GM19239 (cell line): ENCODE measurements at regions not wholly inside any gene's neighbourhood (a gene's known extent, or its start where the extent isn't known, plus 50 kb on each side); places are given as distances from the start of the nearest gene placed in this dataset.
"Not testable (repeated sequence)": the region's sequence is repeated elsewhere in the genome, so short reads cannot be mapped to it uniquely, and the experiment has no call there.

Source experiments
- DNase-seq: peaks from one replicate; pipeline ENCODE4 v3.0.0; 2011; ENCODE audit warnings: low spot score; ENCODE audit not compliant: insufficient read length
- FAIRE-seq: peaks from 2 replicates; lab custom pipeline; 2011; peaks lifted over from hg19 to GRCh38; lab: Jason Lieb, UNC

DNA sequence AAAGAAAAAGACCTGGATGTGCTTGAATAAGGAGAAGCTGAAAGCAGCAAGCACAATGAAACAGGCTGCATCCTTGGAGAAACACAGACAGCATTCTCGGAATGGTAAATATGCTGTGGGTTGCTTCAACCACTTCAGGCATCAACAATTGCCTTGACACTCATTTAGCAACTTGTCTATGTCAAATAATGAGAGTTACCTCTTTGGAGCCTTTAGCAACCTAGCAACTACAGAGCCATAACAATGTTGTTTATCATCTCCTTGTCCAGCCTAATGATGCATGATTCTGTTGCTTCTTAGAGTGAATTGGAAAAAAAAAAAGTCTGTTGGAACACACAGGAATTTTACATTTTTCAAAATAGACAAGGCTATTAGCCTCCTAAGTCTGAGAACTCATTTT lies 410.6 kb downstream of the PIK3C3 start:
- FAIRE-seq (no peak), DNase-seq (no peak)

GRCh38 chr18:42373584-42373983 lies 418.6 kb downstream of the PIK3C3 start:
- FAIRE-seq = no peak
- DNase-seq = no peak

- FAIRE-seq (no peak), DNase-seq (no peak)
These were observed 419.9 kb downstream of the PIK3C3 start for GRCh38 chr18:42374961-42375360.

GRCh38 chr18:42378854-42379253 lies 423.8 kb downstream of the PIK3C3 start:
- not testable (repeated sequence) for FAIRE-seq, DNase-seq

GRCh38 chr18:42381236-42381635 lies 426.2 kb downstream of the PIK3C3 start:
- not testable (repeated sequence) for FAIRE-seq

GRCh38 chr18:42392416-42392815 lies 437.4 kb downstream of the PIK3C3 start:
- FAIRE-seq (no peak), DNase-seq (no peak)

More at GRCh38 chr18:42381236-42381635, 426.2 kb downstream of the PIK3C3 start:
- DNase-seq = not testable (repeated sequence)

DNA sequence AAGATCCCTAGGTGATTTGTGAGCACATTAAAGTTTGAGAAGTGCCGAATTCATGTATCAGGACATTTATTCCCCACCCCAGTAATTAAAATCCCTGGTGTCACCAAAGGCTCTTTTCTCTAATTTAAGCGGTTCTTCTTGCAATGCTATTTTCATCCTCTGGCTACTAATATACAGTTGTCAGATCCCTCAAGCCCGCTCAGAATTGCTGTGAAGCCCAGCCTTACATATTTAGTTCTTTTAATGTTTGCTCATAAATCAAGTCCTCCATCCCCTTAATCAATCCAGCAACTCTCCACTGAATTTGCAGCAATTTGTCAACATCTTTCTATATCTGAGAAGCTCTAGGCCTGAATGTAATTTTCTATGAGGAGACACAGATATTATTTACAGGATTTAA lies 437.9 kb downstream of the PIK3C3 start:
- DNase-seq (no peak), FAIRE-seq (no peak)

DNA sequence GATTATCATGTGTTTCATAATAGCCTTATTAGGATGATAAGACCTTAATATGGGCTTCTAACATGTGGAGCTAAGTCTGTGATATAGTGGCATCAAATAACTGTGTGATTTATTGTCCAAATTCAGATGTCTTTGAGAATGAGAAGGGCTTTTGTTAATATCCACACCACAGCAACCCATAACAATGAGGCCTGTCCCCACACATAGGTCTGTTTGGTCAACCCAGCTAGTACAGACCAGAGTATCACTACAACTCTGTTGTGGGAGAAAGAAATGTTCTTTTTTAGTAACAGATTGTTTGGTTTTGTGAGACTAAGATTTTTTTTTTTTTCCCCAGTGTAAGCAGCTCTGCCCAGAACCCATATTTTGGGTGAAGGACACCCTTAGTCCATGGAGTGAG lies 439.2 kb downstream of the PIK3C3 start:
- FAIRE-seq = no peak
- no peak for DNase-seq

- FAIRE-seq = no peak
- no peak for DNase-seq
These were observed 446.2 kb downstream of the PIK3C3 start for GRCh38 chr18:42401131-42401673.

DNA sequence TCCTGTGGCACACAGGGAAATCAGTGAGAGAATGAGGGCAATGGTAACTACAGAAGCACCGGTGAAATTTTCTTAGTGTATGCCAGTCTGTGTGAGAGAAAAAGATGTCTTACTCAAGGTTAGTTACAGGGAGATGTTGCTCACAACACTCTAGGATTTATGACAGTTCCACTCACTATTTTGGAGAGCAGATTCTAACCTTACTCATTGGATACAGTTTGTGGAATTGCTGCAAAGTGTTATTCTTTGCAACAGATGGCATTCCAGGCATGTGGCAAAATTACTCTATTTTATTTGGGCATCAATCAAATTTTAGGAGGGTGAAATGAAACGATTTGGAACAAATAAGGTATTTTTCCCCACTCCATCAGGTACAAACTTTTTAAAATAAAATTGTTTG lies 449.1 kb downstream of the PIK3C3 start:
- DNase-seq = no peak
- FAIRE-seq = no peak

- DNase-seq (no peak), FAIRE-seq (no peak)
These were observed 454.0 kb downstream of the PIK3C3 start for GRCh38 chr18:42409005-42409404.

DNA sequence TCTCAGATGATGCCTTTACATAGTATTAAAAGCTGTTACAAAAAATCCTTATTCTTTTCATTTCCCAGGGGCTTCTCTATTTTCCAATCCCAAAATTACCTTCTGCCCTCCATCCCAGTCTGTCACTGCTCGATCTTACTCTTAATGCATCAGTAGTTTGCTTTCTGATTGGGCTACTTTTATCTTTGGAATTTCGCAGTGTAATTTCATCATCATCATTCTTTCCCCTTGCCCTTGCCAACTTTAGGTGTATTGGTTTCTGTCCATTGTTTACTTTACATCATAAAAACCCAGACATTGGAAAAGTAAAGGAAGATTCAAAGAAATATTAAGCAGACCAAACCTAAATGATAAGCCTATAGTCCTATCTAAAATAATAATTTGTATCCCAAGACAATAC lies 457.2 kb downstream of the PIK3C3 start:
- FAIRE-seq (no peak), DNase-seq (no peak)

- no peak for FAIRE-seq
- DNase-seq = no peak
These were observed 457.9 kb downstream of the PIK3C3 start for GRCh38 chr18:42412896-42413295.

GRCh38 chr18:42413870-42414269 lies 458.8 kb downstream of the PIK3C3 start:
- FAIRE-seq (no peak), DNase-seq (no peak)

DNA sequence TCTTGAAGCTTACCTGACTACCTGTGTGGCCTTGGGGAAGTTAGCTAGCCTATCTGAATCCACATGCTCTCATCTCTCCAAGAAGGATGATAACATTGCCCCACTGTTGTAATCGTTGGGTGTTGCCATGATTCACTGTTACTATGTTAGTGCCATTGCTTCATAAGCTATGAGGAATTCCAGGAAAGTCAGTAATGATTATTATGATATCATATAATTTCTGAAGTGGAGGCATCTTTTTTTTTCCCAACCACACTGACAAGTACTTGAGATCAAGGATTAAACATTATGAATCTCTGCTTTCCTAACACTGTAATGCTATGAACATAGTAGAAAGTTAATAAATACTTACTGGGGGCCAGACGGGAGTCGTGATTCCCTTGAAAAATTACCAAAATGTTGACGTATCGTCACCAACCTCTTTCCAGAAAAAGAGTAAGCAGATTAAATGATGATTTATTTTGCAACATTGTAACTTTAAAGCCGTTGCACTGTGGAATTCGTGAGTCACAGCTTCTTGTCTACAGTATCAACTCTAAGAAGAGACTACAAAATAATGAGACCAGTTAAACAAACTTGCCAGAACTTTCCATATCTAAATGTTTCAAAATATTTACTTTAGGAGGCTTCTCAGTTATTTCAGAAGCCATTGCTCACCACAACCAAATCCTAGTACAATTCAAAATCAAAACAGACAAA lies 459.9 kb downstream of the PIK3C3 start:
- FAIRE-seq (no peak), DNase-seq (no peak)

- FAIRE-seq = no peak
- DNase-seq = no peak
These were observed 462.2 kb downstream of the PIK3C3 start for GRCh38 chr18:42417189-42417588.

DNA sequence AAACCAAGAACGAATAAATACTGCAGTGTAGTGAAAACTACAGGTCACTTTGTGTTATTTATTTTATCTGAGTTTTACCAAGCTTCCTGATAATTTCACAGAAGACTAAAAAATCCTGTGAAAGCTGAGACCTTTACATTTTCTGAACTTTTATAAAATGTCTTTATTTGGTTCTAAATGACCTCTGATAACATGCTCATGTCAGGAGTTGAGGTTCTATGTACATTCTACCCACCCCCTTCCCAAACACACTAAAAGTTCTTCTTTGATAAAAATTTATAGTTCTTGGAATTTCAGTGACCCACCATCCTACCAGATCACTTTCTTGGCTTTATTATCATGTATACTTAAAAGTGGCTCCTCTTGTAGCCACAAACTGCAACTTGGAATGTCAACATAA lies 463.1 kb downstream of the PIK3C3 start:
- DNase-seq (no peak), FAIRE-seq (no peak)

- no peak for FAIRE-seq
- DNase-seq = no peak
These were observed 470.0 kb downstream of the PIK3C3 start for GRCh38 chr18:42425025-42425424.

DNA sequence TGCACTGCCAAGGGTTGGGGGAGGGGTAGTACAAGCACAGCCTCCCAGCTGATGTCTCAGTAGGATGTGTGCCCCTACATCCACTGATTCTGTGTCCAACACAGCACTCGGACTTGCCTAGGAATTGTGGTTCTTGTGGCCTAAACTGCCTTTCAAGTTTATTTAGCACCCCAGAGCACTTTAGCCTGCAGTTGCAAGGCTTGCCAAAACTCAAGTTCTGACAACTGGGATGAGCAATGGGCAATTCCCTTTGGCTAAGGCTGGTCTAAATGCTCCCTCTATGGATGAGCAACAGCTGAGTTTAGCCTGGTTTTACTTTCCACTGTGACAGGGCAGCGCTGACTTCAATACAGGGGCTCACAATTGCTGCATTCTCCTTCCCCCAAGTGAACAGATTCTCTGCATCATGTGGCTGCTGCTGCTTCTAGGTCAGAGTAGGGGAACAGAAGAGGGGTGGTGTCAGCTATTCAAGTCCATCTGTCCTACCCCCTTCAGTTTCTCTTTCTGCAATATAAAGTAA lies 471.5 kb downstream of the PIK3C3 start:
- DNase-seq (no peak), FAIRE-seq (no peak)

DNA sequence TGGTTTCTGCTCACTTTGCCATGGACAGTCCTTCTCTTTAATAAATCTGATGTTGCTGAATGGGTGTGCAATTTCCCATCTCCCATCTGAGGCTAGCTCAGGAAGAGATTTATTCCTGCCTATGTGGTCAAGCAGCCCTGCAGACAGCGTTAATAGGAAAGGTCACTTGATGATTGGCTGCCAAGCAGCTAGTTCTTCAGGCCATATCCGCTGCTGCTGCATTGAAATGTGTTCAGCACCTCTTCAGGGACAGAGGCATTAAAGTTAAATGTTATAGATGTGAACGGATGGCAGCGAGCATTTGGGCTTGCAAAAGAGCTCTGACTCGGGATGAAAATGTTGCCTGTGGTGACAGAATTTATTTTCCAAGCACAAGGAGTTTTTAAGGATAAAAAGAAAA lies 474.2 kb downstream of the PIK3C3 start:
- DNase-seq = no peak
- FAIRE-seq = no peak

GRCh38 chr18:42436222-42436765 lies 481.3 kb downstream of the PIK3C3 start:
- FAIRE-seq (no peak), DNase-seq (no peak)

DNA sequence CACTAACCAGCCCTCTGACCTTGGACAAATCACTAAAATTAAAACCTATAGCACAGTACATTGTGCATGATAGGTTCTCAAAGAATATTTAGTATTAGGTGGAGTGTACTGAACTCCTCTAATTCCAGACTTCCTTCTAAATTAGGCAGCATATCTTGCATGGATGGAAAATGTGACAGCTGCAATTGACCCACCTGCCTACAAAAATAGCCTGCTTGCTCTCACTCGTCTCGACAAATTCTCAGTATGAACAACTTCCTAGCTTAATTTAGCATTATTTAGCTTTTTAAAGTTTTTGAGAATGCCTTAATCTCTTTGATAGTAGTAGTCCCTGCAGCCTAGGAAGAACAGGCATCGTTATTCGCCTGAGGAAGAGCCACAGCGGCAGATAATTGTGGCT lies 482.0 kb downstream of the PIK3C3 start:
- DNase-seq (no peak), FAIRE-seq (no peak)
